Transverse colon (tissue), 4 donors: ENCODE measurements at regions not wholly inside any gene's neighbourhood (a gene's known extent, or its start where the extent isn't known, plus 50 kb on each side); places are given as distances from the start of the nearest gene placed in this dataset.

Source experiments
- DNase-seq: peaks from one replicate; pipeline ENCODE4 v3.0.0-alpha.2; 2019
- H3K27ac ChIP-seq, 4 donors: fragments of 200-600 bp; sonication (generic); 2 replicates each; pipeline ENCODE4 v1.5.1; 2016 to 2018; ENCODE audit warnings: inconsistent platforms in 4 of 4
- H3K27me3 ChIP-seq: fragments of 200-600 bp; sonication (generic); 2 replicates; pipeline ENCODE4 v1.5.1; 2017; ENCODE audit warnings: inconsistent platforms
- H3K36me3 ChIP-seq, 4 donors: fragments of 200-600 bp; sonication (generic); 2 replicates each; pipeline ENCODE4 v1.5.1; 2017 to 2019; ENCODE audit warnings: inconsistent platforms in 4 of 4
- H3K4me1 ChIP-seq, 4 donors: fragments of 200-600 bp; sonication (generic); 2 replicates each; pipeline ENCODE4 v1.5.1; 2017 to 2020; ENCODE audit warnings: inconsistent platforms in 4 of 4
- H3K4me3 ChIP-seq, 4 donors: fragments of 200-600 bp; sonication (generic); 1 replicate in 1 of 4; 2 replicates in 3 of 4; pipeline versions ENCODE4 v1.5.1 to v1.6.1; 2017 to 2019; ENCODE audit warnings: inconsistent platforms in 4 of 4
- H3K9me3 ChIP-seq, 2 donors: fragments of 200-600 bp; sonication (generic); 2 replicates each; pipeline ENCODE4 v1.5.1; 2017 to 2019; ENCODE audit warnings: inconsistent platforms in 2 of 2
- CTCF ChIP-seq, 5 experiments: fragments of 200-600 bp in 3 of 5; fragments of 450-650 bp in 2 of 5; sonication (generic) in 3 of 5; IDR thresholded peaks; 1 replicate in 2 of 5; 2 replicates in 3 of 5; pipeline ENCODE4 v1.5.1; 2016 to 2017; ENCODE audit warnings: antibody characterized with exemption in 5 of 5, inconsistent platforms in 3 of 5, mild to moderate bottlenecking in 2 of 5, moderate library complexity in 1 of 5
- EP300 ChIP-seq: sonication (generic); formaldehyde crosslinking; IDR thresholded peaks from one replicate; pipeline ENCODE4 v1.6.1; 2017; ENCODE audit warnings: antibody characterized with exemption, low read depth
- POLR2A ChIP-seq: fragments of 450-650 bp; IDR thresholded peaks from one replicate; pipeline ENCODE4 v1.6.1; 2016; ENCODE audit warnings: antibody characterized with exemption, mild to moderate bottlenecking, moderate library complexity
- POLR2AphosphoS5 ChIP-seq, 3 donors: sonication (generic); formaldehyde crosslinking; IDR thresholded peaks; one replicate each; pipeline ENCODE4 v1.6.1; 2016; ENCODE audit warnings: antibody characterized with exemption in 3 of 3
- WGBS, 2 donors: methylation state at CpG; one replicate each; pipeline ENCODE4 v1.1.5; 2018; ENCODE audit warnings: low coverage in 1 of 2; 5-methylcytosine and 5-hydroxymethylcytosine counted together
- in situ Hi-C, 4 donors: fragments of 200-750 bp; cut with MboI; loops; one replicate each; pipeline versions ENCODE4 v1.15.0 to v1.15.1; 2017; ENCODE audit warnings: low sequenced_read_pairs in 3 of 4, low pct_ligation_motif_present in 1 of 4, low pct_unique_long_range_greater_than_20kb in 1 of 4
- intact Hi-C: fragments of 100-400 bp; cut with DNase I; formaldehyde crosslinking; loops from one replicate; pipeline ENCODE4 v1.15.1; 2023; ENCODE audit warnings: low total_unique reads

- Histone ChIP-seq H3K27me3 (no peaks in the 10 kb centered on the region), H3K36me3 (no peaks in the 10 kb centered on the region), H3K9me3 (no peaks in the 10 kb centered on the region), H3K4me3 (no peak overlapping the region), H3K4me1 (no peaks in the 10 kb centered on the region), H3K27ac (no peak overlapping the region)
- intact Hi-C loops (loop anchor here (5.0 kb wide), 1 partner anchor 1206 kb away; no protein-coding TSS in a partner anchor), in situ Hi-C loops (no loop called here)
- DNase-seq = no peak
- TF ChIP-seq POLR2A (no peak), EP300 (no peak), CTCF (IDR thresholded peaks at IDR 0.05) (no peak), POLR2AphosphoS5 (IDR thresholded peaks at IDR 0.05) (no peak)
- 63 to 74% methylated on average over 3 of the region's 3 CpGs for WGBS, 2 donors
Observed at GRCh38 chr18:60643009-60643408, 270.4 kb upstream of the MC4R start.

GRCh38 chr18:60646725-60647124 lies 274.1 kb upstream of the MC4R start:
- in situ Hi-C loops = no loop called here
- no peaks in the 10 kb centered on the region for H3K27me3 ChIP-seq
- no peak overlapping the region for H3K4me3 ChIP-seq
- no peaks in the 10 kb centered on the region for H3K4me1 ChIP-seq
- no peaks in the 10 kb centered on the region for H3K9me3 ChIP-seq
- intact Hi-C loops = no loop called here
- no peaks in the 10 kb centered on the region for H3K36me3 ChIP-seq
- TF ChIP-seq POLR2AphosphoS5 (IDR thresholded peaks at IDR 0.05) (no peak), CTCF (IDR thresholded peaks at IDR 0.05) (no peak), EP300 (no peak), POLR2A (no peak)
- 64 to 65% methylated on average over 5 of the region's 5 CpGs for WGBS, 2 donors
- no peak for DNase-seq
- no peak overlapping the region for H3K27ac ChIP-seq

GRCh38 chr18:60649107-60649506 lies 276.5 kb upstream of the MC4R start:
- H3K4me3 ChIP-seq = no peak overlapping the region
- intact Hi-C loops (no loop called here), in situ Hi-C loops (no loop called here)
- H3K27me3 ChIP-seq = no peaks in the 10 kb centered on the region
- no peaks in the 10 kb centered on the region for H3K9me3 ChIP-seq
- H3K4me1 ChIP-seq = no peaks in the 10 kb centered on the region
- no peak for TF ChIP-seq POLR2A
- no peak for TF ChIP-seq POLR2AphosphoS5 (IDR thresholded peaks at IDR 0.05)
- TF ChIP-seq CTCF (IDR thresholded peaks at IDR 0.05) = no peak
- TF ChIP-seq EP300 = no peak
- no peaks in the 10 kb centered on the region for H3K36me3 ChIP-seq
- no peak overlapping the region for H3K27ac ChIP-seq
- 44 to 56% methylated on average over 5 of the region's 5 CpGs for WGBS, 2 donors
- DNase-seq = no peak

- H3K4me3 ChIP-seq = no peak overlapping the region
- no peak for DNase-seq
- intact Hi-C loops = no loop called here
- in situ Hi-C loops = no loop called here
- H3K27me3 ChIP-seq = no peaks in the 10 kb centered on the region
- H3K4me1 ChIP-seq = no peaks in the 10 kb centered on the region
- WGBS, 2 donors = 8 to 37% methylated on average over 2 to 3 of the region's 3 CpGs
- TF ChIP-seq CTCF (IDR thresholded peaks at IDR 0.05) = no peak
- no peaks in the 10 kb centered on the region for H3K36me3 ChIP-seq
- no peak overlapping the region for H3K27ac ChIP-seq
- no peaks in the 10 kb centered on the region for H3K9me3 ChIP-seq
Observed at GRCh38 chr18:60649842-60650536, 277.4 kb upstream of the MC4R start.
